ENCODE measurements at regions not wholly inside any gene's neighbourhood (a gene's known extent, or its start where the extent isn't known, plus 50 kb on each side); places are given as distances from the start of the nearest gene placed in this dataset.
A peak's percentile ranks its signal among the peaks of the same experiment; 100 is the strongest.

- ATAC-seq: no peak
Observed at GRCh38 chr5:2164586-2164985, 281.9 kb upstream of the IRX4 start.

DNA sequence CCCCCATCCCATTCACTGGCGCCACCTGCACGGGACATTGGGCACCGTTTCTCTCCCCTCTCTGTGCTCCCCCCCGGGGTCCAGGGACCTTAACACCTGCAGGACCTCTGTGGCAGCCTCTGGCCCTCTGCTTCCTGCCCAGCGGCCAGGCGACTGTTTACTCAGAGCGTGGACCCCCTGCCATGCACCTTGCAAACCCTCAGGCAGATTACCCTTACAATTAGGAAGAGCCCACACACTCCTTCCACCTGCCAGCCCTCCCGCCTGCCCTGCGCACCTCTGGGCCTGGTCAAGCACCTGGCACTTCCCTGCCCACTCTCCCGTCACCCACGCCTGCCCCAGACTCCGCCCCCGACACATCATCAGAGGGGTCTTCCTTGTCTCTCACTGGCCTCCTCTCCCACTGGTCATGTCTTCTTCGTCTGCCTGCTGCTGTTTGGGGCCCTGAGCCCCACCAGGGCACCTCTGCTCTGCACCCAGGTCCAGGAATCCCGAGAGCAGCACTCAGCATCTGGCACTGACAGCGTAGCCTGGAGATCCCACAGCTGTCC is 281.3 kb upstream of the IRX4 start:
- ATAC-seq: no peak

DNA sequence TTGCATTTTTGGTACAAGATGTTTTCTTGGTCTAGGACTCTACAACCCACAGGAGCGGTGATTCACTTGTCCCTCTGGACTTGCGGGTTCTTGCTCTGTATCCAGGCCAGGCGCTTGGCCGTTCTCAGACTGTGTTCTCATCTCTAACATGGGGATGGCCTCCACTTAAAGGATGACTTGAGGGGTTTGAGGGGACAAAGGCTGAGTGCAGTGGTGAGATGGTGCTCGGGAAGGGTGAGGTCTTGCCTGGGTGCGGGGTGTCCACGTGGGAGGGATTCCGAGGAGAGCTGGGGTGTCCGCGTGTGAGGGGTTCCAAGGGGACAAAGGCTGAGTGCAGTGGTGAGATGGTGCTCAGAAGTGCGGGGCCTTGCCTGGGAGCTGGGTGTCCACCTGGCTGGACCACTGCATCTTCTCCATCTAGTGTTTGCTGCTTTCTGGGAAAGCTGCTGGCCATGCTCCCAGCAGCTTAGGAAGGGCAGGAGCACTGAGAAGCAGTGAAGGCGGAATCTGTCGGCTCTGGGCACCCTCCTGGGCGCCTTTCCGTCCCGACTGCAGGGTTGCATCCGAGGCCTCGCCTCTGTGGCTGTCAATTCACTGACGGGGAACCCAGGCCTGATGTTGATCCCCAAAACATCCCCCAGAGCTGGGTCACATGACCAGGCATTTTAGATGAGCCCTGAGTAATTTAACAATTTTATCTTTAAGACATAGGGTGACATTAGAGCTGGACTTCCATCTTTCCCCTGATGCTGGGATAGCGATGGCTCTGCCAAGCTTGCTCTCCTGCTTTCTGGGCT is 280.5 kb upstream of the IRX4 start:
- no peak for ATAC-seq

GRCh38 chr5:2160811-2161210 is 278.1 kb upstream of the IRX4 start:
- ATAC-seq: no peak

DNA sequence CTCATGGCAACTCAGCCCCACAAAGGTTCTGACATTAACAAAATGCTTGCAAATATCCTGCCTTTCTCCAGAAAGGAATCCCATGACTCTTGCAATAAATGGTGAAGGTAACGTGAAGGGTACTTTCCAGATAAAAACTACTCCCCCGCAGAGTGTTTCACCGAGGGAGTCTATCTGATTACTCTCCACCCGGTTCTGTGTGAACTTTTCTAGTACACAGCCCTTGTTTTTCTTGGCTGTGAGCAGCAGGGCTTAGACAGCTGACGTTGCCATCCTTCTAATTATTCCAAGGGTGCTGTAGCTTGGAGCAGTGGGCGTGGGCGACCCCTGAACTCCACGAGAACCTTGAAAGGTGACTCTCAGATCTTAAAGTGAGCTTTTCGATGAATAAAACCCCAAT is 276.0 kb upstream of the IRX4 start:
- no peak for ATAC-seq

GRCh38 chr5:2158109-2158508 is 275.4 kb upstream of the IRX4 start:
- no peak for ATAC-seq

GRCh38 chr5:2157372-2157771 is 274.6 kb upstream of the IRX4 start:
- ATAC-seq: peak; percentile 85

- no peak for ATAC-seq
Observed at GRCh38 chr5:2156358-2157059, 273.8 kb upstream of the IRX4 start.

DNA sequence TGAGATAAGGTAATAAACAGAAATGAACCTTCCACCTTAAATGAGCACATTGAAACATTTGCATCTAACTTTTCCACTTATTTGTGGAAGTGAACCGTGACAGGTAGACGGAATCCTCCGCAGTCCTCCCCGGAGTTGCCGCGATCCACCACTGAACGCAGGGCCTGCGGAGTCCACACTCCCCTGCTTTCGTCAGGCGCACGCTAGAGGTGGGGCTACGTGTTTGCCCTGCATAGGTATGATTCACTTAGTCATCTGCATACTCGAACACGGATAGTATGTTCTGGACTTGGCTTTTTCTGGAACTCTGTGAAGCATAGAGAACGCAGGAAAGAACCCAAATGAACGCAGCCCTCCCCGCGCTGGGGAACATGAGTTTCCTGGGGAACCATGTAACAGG is 272.8 kb upstream of the IRX4 start:
- no peak for ATAC-seq

GRCh38 chr5:2153802-2154201 is 271.1 kb upstream of the IRX4 start:
- ATAC-seq: no peak

DNA sequence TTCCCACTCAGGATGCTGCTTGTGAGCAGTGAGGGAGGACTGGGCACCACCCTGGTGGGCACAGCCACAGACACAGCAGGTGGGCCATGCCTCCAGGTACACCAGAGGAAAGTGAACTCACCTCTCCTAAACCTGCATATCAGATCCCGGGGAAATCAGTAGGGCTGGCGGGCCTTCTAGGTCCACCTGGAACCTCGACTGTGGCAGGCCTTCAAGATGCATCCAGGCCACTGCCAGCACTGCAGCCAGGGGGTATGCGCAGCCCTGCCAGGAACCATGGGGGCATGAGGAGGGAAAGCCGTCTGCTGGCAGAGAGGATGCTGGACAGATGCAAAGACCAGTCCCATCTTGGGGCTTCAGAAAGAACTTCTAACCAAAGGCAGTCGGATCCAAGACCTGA is 270.6 kb upstream of the IRX4 start:
- no peak for ATAC-seq

GRCh38 chr5:2151301-2151888 is 268.7 kb upstream of the IRX4 start:
- ATAC-seq: peak; percentile 37

- ATAC-seq: no peak
Observed at GRCh38 chr5:2149195-2149539, 266.4 kb upstream of the IRX4 start.

GRCh38 chr5:2148312-2149194 is 265.8 kb upstream of the IRX4 start:
- ATAC-seq: no peak

DNA sequence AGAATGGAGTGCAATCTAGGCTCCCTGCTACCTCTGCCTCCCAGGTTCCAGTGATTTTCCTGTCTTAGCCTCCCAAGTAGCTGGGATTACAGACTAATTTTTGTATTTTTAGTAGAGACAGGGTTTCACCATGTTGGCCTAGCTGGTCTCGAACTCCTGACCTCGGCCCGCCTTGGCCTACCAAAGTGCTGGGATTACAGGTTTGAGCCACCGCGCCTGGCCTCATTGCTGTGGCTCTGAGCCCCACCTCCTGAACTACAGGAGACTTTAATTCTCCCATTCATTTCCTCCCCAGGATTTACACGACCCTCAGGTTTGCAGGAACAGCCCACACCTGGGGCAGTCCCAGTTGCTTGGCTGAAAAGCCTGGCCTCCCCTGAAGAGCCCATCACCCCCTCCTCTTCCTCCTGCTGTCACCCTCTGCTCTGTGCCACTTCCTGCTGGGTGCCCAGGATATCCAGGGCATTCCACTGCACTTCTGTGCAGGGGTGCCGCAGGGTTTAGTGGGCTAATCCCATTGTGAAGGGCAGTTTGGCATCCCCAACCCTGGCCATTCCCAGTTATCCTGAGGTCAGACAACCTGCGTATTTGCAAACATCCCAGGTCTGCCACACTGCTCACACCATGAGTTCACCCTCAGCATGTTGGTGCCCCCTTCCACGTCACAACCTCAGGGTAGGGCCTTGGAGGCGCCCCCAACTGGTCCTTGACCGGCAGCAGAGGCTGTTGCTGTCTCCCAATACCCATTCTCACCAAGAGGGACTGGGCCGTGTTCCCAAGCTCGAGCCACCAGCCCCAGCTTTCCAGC is 265.0 kb upstream of the IRX4 start:
- ATAC-seq: peak; percentile 28

- no peak for ATAC-seq
Observed at GRCh38 chr5:2143646-2144353, 261.1 kb upstream of the IRX4 start.

- no peak for ATAC-seq
Observed at GRCh38 chr5:2143088-2143487, 260.4 kb upstream of the IRX4 start.

DNA sequence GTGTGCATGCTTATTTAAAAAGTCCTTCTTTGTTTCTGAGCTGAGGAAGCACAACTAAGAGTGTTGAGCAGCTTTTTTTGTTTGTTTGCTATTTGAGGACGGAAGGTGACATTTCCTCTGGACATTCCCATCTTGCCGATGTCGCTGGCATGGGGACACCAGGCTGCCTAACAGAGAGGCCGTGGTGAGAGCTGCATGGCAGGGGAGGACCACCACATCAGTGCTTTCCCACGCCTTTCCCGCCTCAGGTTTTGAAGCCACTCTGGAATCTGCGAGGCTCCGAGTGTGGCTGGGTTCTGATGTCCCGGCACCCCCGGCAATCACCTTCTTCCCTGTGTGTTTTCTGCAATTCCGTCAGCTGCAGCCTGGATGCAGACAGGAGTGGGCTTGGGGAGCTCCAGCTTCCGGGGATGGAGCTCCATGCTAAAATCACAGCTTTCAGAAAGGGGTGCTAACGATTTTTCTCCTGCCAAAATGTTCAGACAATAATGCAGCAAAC is 259.8 kb upstream of the IRX4 start:
- ATAC-seq: no peak

DNA sequence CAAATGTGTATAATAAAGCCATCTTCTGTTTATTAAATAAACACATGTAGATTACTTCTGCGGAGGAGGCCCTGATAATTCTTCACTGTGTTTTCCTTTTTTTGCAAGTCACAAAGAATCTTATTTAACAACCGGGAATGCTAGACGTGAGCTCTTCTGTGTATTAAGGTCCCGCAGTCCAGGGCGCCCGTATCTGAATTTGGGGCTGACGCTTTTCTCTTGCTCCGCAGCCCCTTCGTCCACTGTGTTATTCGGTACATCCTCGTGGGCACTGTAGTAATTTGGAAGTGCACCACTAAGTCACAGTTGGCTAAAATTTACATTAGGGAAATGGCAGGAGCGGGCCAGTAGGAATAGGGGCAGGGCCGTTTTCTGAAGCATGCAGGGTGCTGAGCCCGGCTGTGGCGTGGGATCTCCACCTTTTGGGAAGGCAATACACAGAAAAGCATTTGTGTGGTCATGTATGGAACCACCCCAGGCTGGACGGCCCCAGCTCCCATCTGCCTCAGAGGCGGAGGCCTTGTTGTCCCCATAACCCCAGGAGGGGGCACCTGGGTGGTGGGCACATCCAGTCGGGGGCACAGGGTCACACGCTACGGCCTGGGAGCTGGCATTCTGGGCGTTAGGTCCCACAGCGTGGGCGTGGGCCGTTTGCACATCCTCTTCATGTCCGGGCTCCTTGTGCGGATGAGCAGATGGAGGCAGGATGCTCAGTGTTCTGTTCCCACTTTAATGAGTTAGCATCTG is 258.7 kb upstream of the IRX4 start:
- ATAC-seq: no peak

DNA sequence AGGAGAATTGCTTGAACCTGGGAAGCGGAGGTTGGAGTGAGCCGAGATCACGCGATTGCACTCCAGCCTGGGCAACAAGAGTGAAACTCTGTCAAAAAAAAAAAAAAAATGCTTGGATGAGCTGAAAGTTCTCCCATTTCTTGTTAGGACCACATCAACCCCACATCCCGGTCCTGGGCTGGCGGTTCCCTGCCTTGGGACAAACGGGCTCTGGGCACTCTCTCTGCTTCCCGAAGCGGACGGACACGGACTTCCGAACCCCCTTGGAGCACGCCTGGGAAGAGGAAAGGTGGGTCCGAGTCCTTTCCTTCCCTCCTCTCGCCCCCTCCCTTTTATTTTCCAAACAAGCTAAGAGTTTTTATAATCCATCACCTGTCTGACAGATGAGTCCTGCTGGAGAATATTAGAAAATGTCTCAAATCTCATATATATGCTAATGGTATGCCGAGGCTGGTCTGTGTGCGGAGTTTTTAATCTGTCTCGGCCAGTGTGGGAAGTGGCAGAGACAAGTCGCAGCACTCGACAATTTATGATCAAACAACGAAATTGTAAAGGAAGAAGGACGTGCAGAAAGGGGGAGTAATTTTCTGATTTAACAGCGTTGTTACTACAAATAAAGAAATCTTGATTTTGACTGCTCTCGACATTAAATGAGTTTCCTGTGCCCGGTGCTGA is 257.9 kb upstream of the IRX4 start:
- ATAC-seq: no peak
